BJ (cell line): ENCODE measurements at regions not wholly inside any gene's neighbourhood (a gene's known extent, or its start where the extent isn't known, plus 50 kb on each side); places are given as distances from the start of the nearest gene placed in this dataset.

Experiments
- CTCF ChIA-PET: fragments of 350-600 bp; formaldehyde crosslinking; extraction: SDS; loops from one replicate; lab custom pipeline; 2021; ENCODE audit warnings: antibody characterized with exemption, inconsistent platforms; lab: Yijun Ruan, JAX
- POLR2A ChIA-PET: fragments of 300-600 bp; sonication (Branson Sonifier 250); formaldehyde crosslinking; extraction: SDS; loops from one replicate; lab custom pipeline; 2021; ENCODE audit warnings: antibody characterized with exemption; lab: Charles Lee
- DNase-seq: peaks from one replicate; pipeline ENCODE4 v3.0.0-alpha.2; 2011; ENCODE audit warnings: low read depth
- H3K27me3 ChIP-seq: 2 replicates; pipeline ENCODE4 v1.6.0; 2011; ENCODE audit warnings: low read length; ENCODE audit not compliant: control insufficient read depth, insufficient read depth
- H3K36me3 ChIP-seq: 2 replicates; pipeline ENCODE4 v1.5.1; 2011; ENCODE audit warnings: low read length; ENCODE audit not compliant: control insufficient read depth, insufficient read depth
- H3K4me3 ChIP-seq: 2 replicates; pipeline ENCODE4 v1.5.1; 2011; ENCODE audit warnings: low read depth, mild to moderate bottlenecking, control low read depth, low read length
- TF ChIP-seq, protein P1 (sequence below): IDR thresholded peaks from 2 replicates; pipeline ENCODE4 v1.5.1; 2011; ENCODE audit warnings: low read depth, mild to moderate bottlenecking, control low read depth, inconsistent platforms, low read length, moderate library complexity; ENCODE audit not compliant: insufficient read depth

GRCh38 chr6:121666814-121667213 lies 231.4 kb downstream of the GJA1 start:
- ChIA-PET CTCF (interaction anchor here (1.6 kb wide), 1 partner anchor 9 kb away, joined by 3 read pairs; no protein-coding TSS in a partner anchor), POLR2A (no interaction called here)
- TF ChIP-seq, protein P1, sequence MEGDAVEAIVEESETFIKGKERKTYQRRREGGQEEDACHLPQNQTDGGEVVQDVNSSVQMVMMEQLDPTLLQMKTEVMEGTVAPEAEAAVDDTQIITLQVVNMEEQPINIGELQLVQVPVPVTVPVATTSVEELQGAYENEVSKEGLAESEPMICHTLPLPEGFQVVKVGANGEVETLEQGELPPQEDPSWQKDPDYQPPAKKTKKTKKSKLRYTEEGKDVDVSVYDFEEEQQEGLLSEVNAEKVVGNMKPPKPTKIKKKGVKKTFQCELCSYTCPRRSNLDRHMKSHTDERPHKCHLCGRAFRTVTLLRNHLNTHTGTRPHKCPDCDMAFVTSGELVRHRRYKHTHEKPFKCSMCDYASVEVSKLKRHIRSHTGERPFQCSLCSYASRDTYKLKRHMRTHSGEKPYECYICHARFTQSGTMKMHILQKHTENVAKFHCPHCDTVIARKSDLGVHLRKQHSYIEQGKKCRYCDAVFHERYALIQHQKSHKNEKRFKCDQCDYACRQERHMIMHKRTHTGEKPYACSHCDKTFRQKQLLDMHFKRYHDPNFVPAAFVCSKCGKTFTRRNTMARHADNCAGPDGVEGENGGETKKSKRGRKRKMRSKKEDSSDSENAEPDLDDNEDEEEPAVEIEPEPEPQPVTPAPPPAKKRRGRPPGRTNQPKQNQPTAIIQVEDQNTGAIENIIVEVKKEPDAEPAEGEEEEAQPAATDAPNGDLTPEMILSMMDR, result no peak
- H3K27me3 ChIP-seq, result no peaks in the 10 kb centered on the region
- DNase-seq, result no peak
- H3K36me3 ChIP-seq, result no peaks in the 10 kb centered on the region
- H3K4me3 ChIP-seq, result no peak overlapping the region

DNA sequence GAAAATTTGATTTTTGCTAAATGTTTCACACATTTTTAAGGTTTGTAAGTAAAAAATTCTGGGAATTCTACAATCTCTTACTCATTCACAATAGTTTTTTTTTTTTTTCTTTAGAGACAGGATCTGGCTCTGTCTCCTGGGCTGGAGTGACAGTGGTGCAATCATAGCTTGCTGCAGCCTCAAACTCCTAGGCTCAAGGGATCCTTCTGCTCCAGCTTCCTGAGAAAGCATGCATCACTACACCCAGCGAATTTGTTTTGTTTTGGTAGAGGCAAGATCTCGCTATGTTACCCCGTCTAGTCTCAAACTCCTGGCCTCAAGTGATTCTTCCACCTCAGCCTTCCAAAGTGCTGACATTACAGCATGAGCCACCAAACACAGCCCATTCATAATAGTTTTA lies 232.8 kb downstream of the GJA1 start:
- CTCF ChIA-PET, result no interaction called here
- TF ChIP-seq, protein P1, result no peak
- H3K36me3 ChIP-seq, result no peaks in the 10 kb centered on the region
- POLR2A ChIA-PET, result no interaction called here
- no peaks in the 10 kb centered on the region for H3K27me3 ChIP-seq
- no peak for DNase-seq
- H3K4me3 ChIP-seq, result no peak overlapping the region

GRCh38 chr6:121670511-121670910 lies 235.1 kb downstream of the GJA1 start:
- ChIA-PET CTCF (interaction anchor here (1.2 to 1.5 kb wide), 3 partner anchors 19 to 233 kb away, joined by 3 read pairs; no protein-coding TSS in a partner anchor), POLR2A (no interaction called here)
- DNase-seq, result no peak
- no peak overlapping the region for H3K4me3 ChIP-seq
- TF ChIP-seq, protein P1, result no peak
- H3K27me3 ChIP-seq, result no peaks in the 10 kb centered on the region
- H3K36me3 ChIP-seq, result no peaks in the 10 kb centered on the region

- Histone ChIP-seq H3K36me3 (no peaks in the 10 kb centered on the region), H3K27me3 (no peaks in the 10 kb centered on the region), H3K4me3 (no peak overlapping the region)
- no peak for DNase-seq
- POLR2A ChIA-PET, result no interaction called here
- CTCF ChIA-PET, result interaction anchor here (0.6 kb wide), 1 partner anchor 513 kb away, joined by 3 read pairs; no protein-coding TSS in a partner anchor
- TF ChIP-seq, protein P1, result no peak
Measured at GRCh38 chr6:121677571-121677970, 242.1 kb downstream of the GJA1 start.

GRCh38 chr6:121678245-121678644 lies 242.8 kb downstream of the GJA1 start:
- Histone ChIP-seq H3K4me3 (no peak overlapping the region), H3K36me3 (no peaks in the 10 kb centered on the region), H3K27me3 (no peaks in the 10 kb centered on the region)
- ChIA-PET CTCF (interaction anchor here (0.6 kb wide), 1 partner anchor 512 kb away, joined by 3 read pairs; no protein-coding TSS in a partner anchor), POLR2A (no interaction called here)
- DNase-seq, result no peak
- TF ChIP-seq, protein P1, result no peak
